ENCODE measurements at regions not wholly inside any gene's neighbourhood (a gene's known extent, or its start where the extent isn't known, plus 50 kb on each side); places are given as distances from the start of the nearest gene placed in this dataset.

DNA sequence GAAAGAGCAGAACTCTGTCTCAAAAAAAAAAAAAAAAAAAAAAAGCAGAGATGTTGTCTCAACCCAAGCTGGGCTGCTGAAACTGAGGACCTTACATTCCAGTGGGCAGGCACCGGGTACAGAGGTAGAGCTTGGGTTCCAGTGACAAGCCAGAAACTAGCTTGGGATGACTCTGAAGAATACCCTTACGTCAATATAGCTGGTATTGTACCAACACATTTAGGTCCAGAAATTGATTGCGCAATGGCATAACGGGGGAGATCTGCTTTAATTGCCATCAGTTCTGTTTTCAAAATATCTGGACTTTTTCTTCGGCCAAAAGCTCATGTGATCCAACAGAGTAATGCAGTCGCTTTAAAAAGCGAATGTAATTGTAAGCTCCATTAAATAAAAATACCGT, 103.1 kb upstream of the UBL3 start:
- TF ChIP-seq, protein P1, sequence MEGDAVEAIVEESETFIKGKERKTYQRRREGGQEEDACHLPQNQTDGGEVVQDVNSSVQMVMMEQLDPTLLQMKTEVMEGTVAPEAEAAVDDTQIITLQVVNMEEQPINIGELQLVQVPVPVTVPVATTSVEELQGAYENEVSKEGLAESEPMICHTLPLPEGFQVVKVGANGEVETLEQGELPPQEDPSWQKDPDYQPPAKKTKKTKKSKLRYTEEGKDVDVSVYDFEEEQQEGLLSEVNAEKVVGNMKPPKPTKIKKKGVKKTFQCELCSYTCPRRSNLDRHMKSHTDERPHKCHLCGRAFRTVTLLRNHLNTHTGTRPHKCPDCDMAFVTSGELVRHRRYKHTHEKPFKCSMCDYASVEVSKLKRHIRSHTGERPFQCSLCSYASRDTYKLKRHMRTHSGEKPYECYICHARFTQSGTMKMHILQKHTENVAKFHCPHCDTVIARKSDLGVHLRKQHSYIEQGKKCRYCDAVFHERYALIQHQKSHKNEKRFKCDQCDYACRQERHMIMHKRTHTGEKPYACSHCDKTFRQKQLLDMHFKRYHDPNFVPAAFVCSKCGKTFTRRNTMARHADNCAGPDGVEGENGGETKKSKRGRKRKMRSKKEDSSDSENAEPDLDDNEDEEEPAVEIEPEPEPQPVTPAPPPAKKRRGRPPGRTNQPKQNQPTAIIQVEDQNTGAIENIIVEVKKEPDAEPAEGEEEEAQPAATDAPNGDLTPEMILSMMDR (IDR thresholded peaks at IDR 0.05) = no peak
- Histone ChIP-seq H3K4me1 (ENCODE audit: insufficient read depth, low read length) (peaks cover 27% of the 10 kb centered on the region), H3K27ac (ENCODE audit: low read depth in 1 of 2, low read length in 2 of 2) (no peak overlapping the region), H3K4me3 (ENCODE audit: low read length) (no peak overlapping the region), H3K27me3 (ENCODE audit: control insufficient read depth in 1 of 2, insufficient read depth in 2 of 2, low read length in 2 of 2) (no peaks in the 10 kb centered on the region), H3K36me3 (ENCODE audit: insufficient read depth, low read length) (no peaks in the 10 kb centered on the region), H3K9me3 (ENCODE audit: control insufficient read depth in 1 of 2, insufficient read depth in 1 of 2, low read length in 2 of 2) (no peaks in the 10 kb centered on the region)
- Mint-ChIP-seq H3K27ac (peak overlapping the region; percentile 88), H3K27me3 (no peaks in the 10 kb centered on the region), H3K4me1 (ENCODE audit: low read depth) (peaks cover 57% of the 10 kb centered on the region), H3K9me3 (no peaks in the 10 kb centered on the region), H3K36me3 (ENCODE audit: low read depth) (no peaks in the 10 kb centered on the region), H3K4me3 (peak overlapping the region; percentile 90)
- DNase-seq (no peak), ATAC-seq (ENCODE audit: poor library complexity) (no peak)
- ChIA-PET CTCF (interaction anchor here (1.0 to 2.2 kb wide), 3 partner anchors 16 to 161 kb away, joined by 3 to 7 read pairs (median 3); no protein-coding TSS in a partner anchor), POLR2A (interaction anchor here (0.6 to 9.4 kb wide), 12 partner anchors 8 to 195 kb away, joined by 3 to 160 read pairs (median 4); partner anchors contain the start of gene UBL3)
- intact Hi-C loops (cut with DNase I, micrococcal nuclease) = no loop called here

DNA sequence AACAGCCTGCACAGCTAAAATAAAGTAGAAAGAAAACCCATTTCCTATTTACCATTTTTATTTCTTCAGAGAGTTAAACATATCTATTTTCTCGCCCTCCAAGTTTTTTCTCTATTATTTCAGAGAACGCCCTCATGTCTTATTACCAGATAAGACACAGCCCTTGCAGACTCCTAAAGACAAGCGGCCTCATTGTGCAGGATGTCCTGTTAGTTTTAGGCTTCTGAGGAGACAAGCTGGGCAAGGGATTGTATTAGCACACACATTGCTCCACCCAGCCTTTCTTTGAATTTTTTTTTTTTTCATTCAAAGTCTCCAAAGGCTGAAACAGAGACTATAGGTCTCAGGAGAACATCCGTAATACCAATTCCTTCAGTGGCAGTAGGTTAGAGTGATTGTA, 101.8 kb upstream of the UBL3 start:
- peaks cover 44% of the 10 kb centered on the region for H3K4me1 Mint-ChIP-seq (ENCODE audit: low read depth)
- H3K27ac Mint-ChIP-seq = no peak overlapping the region
- no peaks in the 10 kb centered on the region for H3K36me3 ChIP-seq (ENCODE audit: insufficient read depth, low read length)
- CTCF ChIA-PET = no interaction called here
- H3K9me3 Mint-ChIP-seq = no peaks in the 10 kb centered on the region
- no peaks in the 10 kb centered on the region for H3K36me3 Mint-ChIP-seq (ENCODE audit: low read depth)
- POLR2A ChIA-PET = interaction anchor here (2.8 to 9.4 kb wide), 2 partner anchors 14 to 102 kb away, joined by 26 to 160 read pairs; partner anchors contain the start of gene UBL3
- H3K27me3 Mint-ChIP-seq = no peaks in the 10 kb centered on the region
- H3K4me3 ChIP-seq (ENCODE audit: low read length) = no peak overlapping the region
- H3K4me1 ChIP-seq (ENCODE audit: insufficient read depth, low read length) = peaks cover 24% of the 10 kb centered on the region
- H3K27me3 ChIP-seq (ENCODE audit: control insufficient read depth in 1 of 2, insufficient read depth in 2 of 2, low read length in 2 of 2) = no peaks in the 10 kb centered on the region
- TF ChIP-seq, protein P1 (IDR thresholded peaks at IDR 0.05) = no peak
- H3K9me3 ChIP-seq (ENCODE audit: control insufficient read depth in 1 of 2, insufficient read depth in 1 of 2, low read length in 2 of 2) = no peaks in the 10 kb centered on the region
- no peak overlapping the region for H3K27ac ChIP-seq (ENCODE audit: low read depth in 1 of 2, low read length in 2 of 2)
- no peak for ATAC-seq (ENCODE audit: poor library complexity)
- DNase-seq = no peak
- H3K4me3 Mint-ChIP-seq = no peak overlapping the region
- intact Hi-C loops (cut with DNase I, micrococcal nuclease) = no loop called here

DNA sequence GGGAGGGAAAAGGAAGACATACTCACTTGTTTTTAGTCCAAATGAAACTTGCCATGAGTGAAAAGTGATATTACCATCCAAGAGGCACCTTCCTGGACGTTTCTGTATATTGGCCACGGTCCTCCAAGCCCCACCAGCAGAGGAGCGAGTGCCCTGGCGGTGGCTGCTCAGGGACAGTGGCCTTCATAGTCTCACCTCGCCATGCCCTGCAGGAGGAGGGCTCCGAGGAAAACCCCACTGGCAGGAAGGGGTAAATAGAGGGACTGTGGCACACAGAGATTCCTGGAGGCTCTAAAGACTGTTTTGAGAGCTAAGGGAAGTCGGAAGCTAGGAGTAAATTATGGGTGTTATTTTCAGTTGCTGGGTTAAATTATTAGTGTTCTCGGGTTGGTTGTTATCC, 98.4 kb upstream of the UBL3 start:
- Histone ChIP-seq H3K27me3 (ENCODE audit: control insufficient read depth in 1 of 2, insufficient read depth in 2 of 2, low read length in 2 of 2) (no peaks in the 10 kb centered on the region), H3K9me3 (ENCODE audit: control insufficient read depth in 1 of 2, insufficient read depth in 1 of 2, low read length in 2 of 2) (no peaks in the 10 kb centered on the region), H3K36me3 (ENCODE audit: insufficient read depth, low read length) (no peaks in the 10 kb centered on the region), H3K4me3 (ENCODE audit: low read length) (no peak overlapping the region), H3K4me1 (ENCODE audit: insufficient read depth, low read length) (peaks cover 12% of the 10 kb centered on the region), H3K27ac (ENCODE audit: low read depth in 1 of 2, low read length in 2 of 2) (no peak overlapping the region)
- ATAC-seq (ENCODE audit: poor library complexity) (no peak), DNase-seq (no peak)
- peaks cover 22% of the 10 kb centered on the region for H3K4me1 Mint-ChIP-seq (ENCODE audit: low read depth)
- ChIA-PET POLR2A (interaction anchor here (0.8 kb wide), 1 partner anchor 12 kb away, joined by 3 read pairs; no protein-coding TSS in a partner anchor), CTCF (no interaction called here)
- TF ChIP-seq, protein P1 (IDR thresholded peaks at IDR 0.05) = no peak
- intact Hi-C loops (cut with DNase I, micrococcal nuclease) = no loop called here
- H3K27me3 Mint-ChIP-seq = no peaks in the 10 kb centered on the region
- H3K27ac Mint-ChIP-seq = no peak overlapping the region
- H3K9me3 Mint-ChIP-seq = no peaks in the 10 kb centered on the region
- H3K4me3 Mint-ChIP-seq = no peak overlapping the region
- no peaks in the 10 kb centered on the region for H3K36me3 Mint-ChIP-seq (ENCODE audit: low read depth)
